ENCODE measurements at regions not wholly inside any gene's neighbourhood (a gene's known extent, or its start where the extent isn't known, plus 50 kb on each side); places are given as distances from the start of the nearest gene placed in this dataset.

DNA sequence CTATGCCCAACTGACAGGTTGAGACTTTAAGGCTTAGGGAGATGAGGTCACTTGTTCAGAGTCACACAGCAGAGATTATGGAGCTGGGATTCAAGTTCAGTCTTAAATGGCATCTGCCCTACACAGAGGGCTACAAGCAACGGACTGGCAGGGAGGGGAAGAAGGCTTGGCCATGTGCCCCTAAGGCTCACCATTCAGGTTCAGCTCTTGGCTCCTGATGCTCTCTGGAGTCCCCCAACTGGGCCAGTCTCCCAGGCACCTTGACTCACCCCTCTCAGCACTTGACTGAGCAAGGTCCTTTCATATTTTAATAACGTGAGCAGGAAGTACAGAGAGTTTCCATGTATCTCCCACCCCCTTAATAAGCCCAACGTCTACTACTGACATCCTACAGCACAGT lies 71.4 kb upstream of the MAFB start:
- TF ChIP-seq, protein P1, sequence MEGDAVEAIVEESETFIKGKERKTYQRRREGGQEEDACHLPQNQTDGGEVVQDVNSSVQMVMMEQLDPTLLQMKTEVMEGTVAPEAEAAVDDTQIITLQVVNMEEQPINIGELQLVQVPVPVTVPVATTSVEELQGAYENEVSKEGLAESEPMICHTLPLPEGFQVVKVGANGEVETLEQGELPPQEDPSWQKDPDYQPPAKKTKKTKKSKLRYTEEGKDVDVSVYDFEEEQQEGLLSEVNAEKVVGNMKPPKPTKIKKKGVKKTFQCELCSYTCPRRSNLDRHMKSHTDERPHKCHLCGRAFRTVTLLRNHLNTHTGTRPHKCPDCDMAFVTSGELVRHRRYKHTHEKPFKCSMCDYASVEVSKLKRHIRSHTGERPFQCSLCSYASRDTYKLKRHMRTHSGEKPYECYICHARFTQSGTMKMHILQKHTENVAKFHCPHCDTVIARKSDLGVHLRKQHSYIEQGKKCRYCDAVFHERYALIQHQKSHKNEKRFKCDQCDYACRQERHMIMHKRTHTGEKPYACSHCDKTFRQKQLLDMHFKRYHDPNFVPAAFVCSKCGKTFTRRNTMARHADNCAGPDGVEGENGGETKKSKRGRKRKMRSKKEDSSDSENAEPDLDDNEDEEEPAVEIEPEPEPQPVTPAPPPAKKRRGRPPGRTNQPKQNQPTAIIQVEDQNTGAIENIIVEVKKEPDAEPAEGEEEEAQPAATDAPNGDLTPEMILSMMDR (conservative IDR thresholded peaks at IDR 0.05; ENCODE audit: low read depth, low read length) = no peak
- TF ChIP-seq EZH2 (IDR thresholded peaks at IDR 0.05; ENCODE audit: low read length, unreplicated experiment) = no peak
- TF ChIP-seq EZH2phosphoT487 (IDR thresholded peaks at IDR 0.05; ENCODE audit: borderline replicate concordance, low read length) = no peak
